WERI-Rb-1 (cell line): ENCODE measurements at regions not wholly inside any gene's neighbourhood (a gene's known extent, or its start where the extent isn't known, plus 50 kb on each side); places are given as distances from the start of the nearest gene placed in this dataset.
"Not testable (repeated sequence)": the region's sequence is repeated elsewhere in the genome, so short reads cannot be mapped to it uniquely, and the experiment has no call there.

Experiments
- DNase-seq: peaks from one replicate; pipeline ENCODE4 v3.0.0-alpha.2; 2020
- H3K27ac ChIP-seq: fragments of 250-450 bp; sonication (Bioruptor Pico); 2 replicates; pipeline ENCODE4 v1.5.1; 2020; ENCODE audit warnings: mild to moderate bottlenecking, moderate library complexity
- H3K27me3 ChIP-seq: fragments of 250-450 bp; sonication (Bioruptor Pico); 2 replicates; pipeline ENCODE4 v1.5.1; 2021; ENCODE audit warnings: mild to moderate bottlenecking, low read depth, moderate library complexity; ENCODE audit not compliant: insufficient read depth, severe bottlenecking
- H3K36me3 ChIP-seq: fragments of 250-450 bp; sonication (Bioruptor Pico); 2 replicates; pipeline ENCODE4 v1.5.1; 2020; ENCODE audit warnings: mild to moderate bottlenecking, moderate library complexity
- H3K4me3 ChIP-seq: 2 replicates; pipeline ENCODE4 v1.5.1; 2011; ENCODE audit warnings: low read depth, mild to moderate bottlenecking, control low read depth, low read length
- H3K9me3 ChIP-seq: fragments of 250-450 bp; sonication (Bioruptor Pico); 2 replicates; pipeline ENCODE4 v1.5.1; 2021; ENCODE audit warnings: mild to moderate bottlenecking, moderate library complexity; ENCODE audit not compliant: severe bottlenecking
- CTCF ChIP-seq: IDR thresholded peaks from 2 replicates; pipeline ENCODE4 v1.5.1; 2011; ENCODE audit warnings: low read depth, mild to moderate bottlenecking, control low read depth, inconsistent platforms, low read length

- Histone ChIP-seq H3K4me3 (no peak overlapping the region), H3K27me3 (peaks cover 8% of the 10 kb centered on the region), H3K27ac (no peak overlapping the region), H3K9me3 (no peaks in the 10 kb centered on the region), H3K36me3 (no peaks in the 10 kb centered on the region)
- TF ChIP-seq CTCF, result no peak
- DNase-seq, result no peak
These were observed 541.5 kb upstream of the ANO3 start for GRCh38 chr11:25790396-25790795.

- peaks cover under 1% of the 10 kb centered on the region for H3K27me3 ChIP-seq
- no peak overlapping the region for H3K4me3 ChIP-seq
- no peaks in the 10 kb centered on the region for H3K36me3 ChIP-seq
- no peak overlapping the region for H3K27ac ChIP-seq
- no peaks in the 10 kb centered on the region for H3K9me3 ChIP-seq
- no peak for TF ChIP-seq CTCF
- no peak for DNase-seq
These were observed 538.3 kb upstream of the ANO3 start for GRCh38 chr11:25793637-25794036.

GRCh38 chr11:25794804-25795203 lies 537.1 kb upstream of the ANO3 start:
- Histone ChIP-seq H3K9me3 (no peaks in the 10 kb centered on the region), H3K36me3 (no peaks in the 10 kb centered on the region), H3K4me3 (no peak overlapping the region), H3K27ac (no peak overlapping the region), H3K27me3 (no peaks in the 10 kb centered on the region)
- 0 out of 2 replicates have a peak, but pooled peaks have one; percentile 4 for TF ChIP-seq CTCF
- no peak for DNase-seq

- Histone ChIP-seq H3K4me3 (no peak overlapping the region), H3K27ac (no peak overlapping the region), H3K36me3 (no peaks in the 10 kb centered on the region), H3K9me3 (no peaks in the 10 kb centered on the region), H3K27me3 (no peaks in the 10 kb centered on the region)
- DNase-seq, result no peak
- TF ChIP-seq CTCF, result no peak
These were observed 515.5 kb upstream of the ANO3 start for GRCh38 chr11:25816411-25816810.

GRCh38 chr11:25824688-25825087 lies 507.2 kb upstream of the ANO3 start:
- Histone ChIP-seq H3K36me3 (no peaks in the 10 kb centered on the region), H3K9me3 (no peaks in the 10 kb centered on the region), H3K4me3 (no peak overlapping the region), H3K27me3 (peaks cover 6% of the 10 kb centered on the region), H3K27ac (no peak overlapping the region)
- DNase-seq, result no peak
- no peak for TF ChIP-seq CTCF

- H3K27ac ChIP-seq, H3K27me3 ChIP-seq, DNase-seq, H3K36me3 ChIP-seq, H3K9me3 ChIP-seq, H3K4me3 ChIP-seq: not testable (repeated sequence)
These were observed 500.4 kb upstream of the ANO3 start for GRCh38 chr11:25831485-25831884.
